NT2/D1 (cell line): ENCODE measurements at regions not wholly inside any gene's neighbourhood (a gene's known extent, or its start where the extent isn't known, plus 50 kb on each side); places are given as distances from the start of the nearest gene placed in this dataset.

Source experiments
- DNase-seq: peaks from one replicate; pipeline ENCODE4 v3.0.0-alpha.2; 2011; ENCODE audit warnings: low read depth, low spot score
- H3K27me3 ChIP-seq: 2 replicates; pipeline ENCODE4 v1.6.0; 2011; ENCODE audit warnings: mild to moderate bottlenecking; ENCODE audit not compliant: insufficient read length, insufficient read depth
- H3K36me3 ChIP-seq: 2 replicates; pipeline ENCODE4 v1.6.1; 2011; ENCODE audit warnings: mild to moderate bottlenecking, low read length, mixed read lengths; ENCODE audit not compliant: insufficient read depth, insufficient read length
- H3K4me1 ChIP-seq: 2 replicates; pipeline ENCODE4 v1.5.1; 2011; ENCODE audit not compliant: insufficient read depth, insufficient read length
- H3K4me3 ChIP-seq: 2 replicates; pipeline ENCODE4 v1.5.1; 2011; ENCODE audit warnings: low read depth; ENCODE audit not compliant: insufficient read length
- H3K9ac ChIP-seq: 2 replicates; pipeline ENCODE4 v1.6.0; 2011; ENCODE audit warnings: low read depth; ENCODE audit not compliant: insufficient read length
- H3K9me3 ChIP-seq: 2 replicates; pipeline ENCODE4 v1.5.1; 2011; ENCODE audit warnings: mild to moderate bottlenecking, low read length; ENCODE audit not compliant: insufficient read depth
- SUZ12 ChIP-seq: IDR thresholded peaks from 2 replicates; pipeline ENCODE4 v1.6.1; 2011; ENCODE audit not compliant: insufficient read length, insufficient read depth; ENCODE audit errors: extremely low read depth
- YY1 ChIP-seq: IDR thresholded peaks from 2 replicates; pipeline ENCODE4 v1.6.1; 2011; ENCODE audit not compliant: insufficient read length, insufficient read depth
- ZNF274 ChIP-seq: IDR thresholded peaks from 2 replicates; pipeline ENCODE4 v1.6.1; 2011; ENCODE audit warnings: mild to moderate bottlenecking, low read depth, low read length

- Histone ChIP-seq H3K4me3 (no peak overlapping the region), H3K36me3 (no peaks in the 10 kb centered on the region), H3K9me3 (no peaks in the 10 kb centered on the region), H3K4me1 (no peaks in the 10 kb centered on the region), H3K9ac (no peak overlapping the region), H3K27me3 (no peaks in the 10 kb centered on the region)
- TF ChIP-seq ZNF274 (no peak), SUZ12 (no peak), YY1 (no peak)
- DNase-seq, result no peak
Observed at GRCh38 chr19:29365836-29366417, 153.0 kb upstream of the UQCRFS1 start.

- Histone ChIP-seq H3K27me3 (no peaks in the 10 kb centered on the region), H3K9me3 (no peaks in the 10 kb centered on the region), H3K36me3 (no peaks in the 10 kb centered on the region), H3K4me1 (no peaks in the 10 kb centered on the region), H3K4me3 (no peak overlapping the region), H3K9ac (no peak overlapping the region)
- no peak for DNase-seq
- TF ChIP-seq SUZ12 (no peak), ZNF274 (no peak), YY1 (no peak)
Observed at GRCh38 chr19:29366757-29367156, 153.8 kb upstream of the UQCRFS1 start.

- Histone ChIP-seq H3K4me1 (peaks cover 5% of the 10 kb centered on the region), H3K27me3 (no peaks in the 10 kb centered on the region), H3K36me3 (no peaks in the 10 kb centered on the region), H3K9ac (no peak overlapping the region), H3K4me3 (no peak overlapping the region), H3K9me3 (no peaks in the 10 kb centered on the region)
- TF ChIP-seq ZNF274 (no peak), SUZ12 (no peak), YY1 (no peak)
- peak; percentile 50 for DNase-seq
Observed at GRCh38 chr19:29367791-29368222, 154.9 kb upstream of the UQCRFS1 start.

GRCh38 chr19:29370276-29370675 is 155.5 kb upstream of the VSTM2B start:
- DNase-seq, result no peak
- no peak for TF ChIP-seq ZNF274
- TF ChIP-seq SUZ12, result no peak
- Histone ChIP-seq H3K36me3 (no peaks in the 10 kb centered on the region), H3K27me3 (no peaks in the 10 kb centered on the region), H3K4me3 (no peak overlapping the region), H3K9me3 (no peaks in the 10 kb centered on the region), H3K4me1 (peaks cover 5% of the 10 kb centered on the region), H3K9ac (no peak overlapping the region)

GRCh38 chr19:29371251-29372090 is 154.3 kb upstream of the VSTM2B start:
- DNase-seq, result no peak
- Histone ChIP-seq H3K4me1 (peaks cover 5% of the 10 kb centered on the region), H3K9me3 (no peaks in the 10 kb centered on the region), H3K36me3 (no peaks in the 10 kb centered on the region), H3K4me3 (no peak overlapping the region), H3K9ac (no peak overlapping the region), H3K27me3 (no peaks in the 10 kb centered on the region)
- no peak for TF ChIP-seq SUZ12
- TF ChIP-seq YY1, result no peak
- TF ChIP-seq ZNF274, result no peak

GRCh38 chr19:29372091-29372415 is 153.7 kb upstream of the VSTM2B start:
- no peak overlapping the region for H3K4me3 ChIP-seq
- no peaks in the 10 kb centered on the region for H3K27me3 ChIP-seq
- no peak for DNase-seq
- no peaks in the 10 kb centered on the region for H3K36me3 ChIP-seq
- H3K4me1 ChIP-seq, result peaks cover 8% of the 10 kb centered on the region
- H3K9me3 ChIP-seq, result no peaks in the 10 kb centered on the region
- TF ChIP-seq SUZ12 (no peak), YY1 (no peak), ZNF274 (no peak)
- no peak overlapping the region for H3K9ac ChIP-seq

GRCh38 chr19:29372461-29372860 is 153.3 kb upstream of the VSTM2B start:
- Histone ChIP-seq H3K4me3 (no peak overlapping the region), H3K9me3 (no peaks in the 10 kb centered on the region), H3K9ac (no peak overlapping the region), H3K27me3 (no peaks in the 10 kb centered on the region), H3K36me3 (no peaks in the 10 kb centered on the region), H3K4me1 (peaks cover 8% of the 10 kb centered on the region)
- DNase-seq, result no peak
- TF ChIP-seq SUZ12 (no peak), ZNF274 (no peak), YY1 (no peak)
